A549 (cell line): ENCODE measurements at regions not wholly inside any gene's neighbourhood (a gene's known extent, or its start where the extent isn't known, plus 50 kb on each side); places are given as distances from the start of the nearest gene placed in this dataset.

Experiments
- PBX3 ChIP-seq: IDR thresholded peaks from 2 replicates; pipeline ENCODE4 v1.6.1; 2012
- POLR2A ChIP-seq: IDR thresholded peaks from 2 replicates; pipeline ENCODE4 v1.6.1; 2012; ENCODE audit warnings: mild to moderate bottlenecking, low read length
- POLR2AphosphoS2 ChIP-seq: conservative IDR thresholded peaks from 2 replicates; pipeline ENCODE4 v1.6.1; 2012; ENCODE audit warnings: low read length, improper control_type of control experiment, inconsistent platforms
- RAD21 ChIP-seq, 2 experiments: fragments of >200 bp in 1 of 2; sonication (Bioruptor Twin) in 1 of 2; formaldehyde crosslinking in 1 of 2; IDR thresholded peaks in 1 of 2; conservative IDR thresholded peaks in 1 of 2; 2 replicates in 1 of 2; 3 replicates in 1 of 2; pipeline ENCODE4 v1.6.1; 2012 to 2018; ENCODE audit warnings: inconsistent platforms in 1 of 2
- REST ChIP-seq: fragments of 200-600 bp; sonication (generic); IDR thresholded peaks from 2 replicates; pipeline ENCODE4 v1.6.1; 2016; ENCODE audit warnings: antibody characterized with exemption, mild to moderate bottlenecking, moderate library complexity

GRCh38 chr7:16136896-16137295 is 284.4 kb downstream of the CRPPA start:
- TF ChIP-seq RAD21 (conservative IDR thresholded peaks at IDR 0.05 in 1 of 2, IDR thresholded peaks at IDR 0.05 in 1 of 2) (no peak), REST (no peak), PBX3 (no peak), POLR2AphosphoS2 (no peak), POLR2A (no peak)
